ENCODE measurements at regions not wholly inside any gene's neighbourhood (a gene's known extent, or its start where the extent isn't known, plus 50 kb on each side); places are given as distances from the start of the nearest gene placed in this dataset.
A peak's percentile ranks its signal among the peaks of the same experiment; 100 is the strongest.

- no peak for TF ChIP-seq CTCF (conservative IDR thresholded peaks at IDR 0.05; ENCODE audit: control insufficient read depth, insufficient read depth, low read depth, low read length)
- no peak for DNase-seq (ENCODE audit: low read depth)
- no peak overlapping the region for H3K4me3 ChIP-seq (ENCODE audit: control insufficient read depth, low read depth, low read length)
Observed at GRCh38 chr4:125262502-125262901, 52.3 kb upstream of the FAT4 start.

GRCh38 chr4:125262079-125262478, 52.7 kb upstream of the FAT4 start:
- DNase-seq (ENCODE audit: low read depth), result no peak
- TF ChIP-seq CTCF (conservative IDR thresholded peaks at IDR 0.05; ENCODE audit: control insufficient read depth, insufficient read depth, low read depth, low read length), result no peak
- no peak overlapping the region for H3K4me3 ChIP-seq (ENCODE audit: control insufficient read depth, low read depth, low read length)

DNA sequence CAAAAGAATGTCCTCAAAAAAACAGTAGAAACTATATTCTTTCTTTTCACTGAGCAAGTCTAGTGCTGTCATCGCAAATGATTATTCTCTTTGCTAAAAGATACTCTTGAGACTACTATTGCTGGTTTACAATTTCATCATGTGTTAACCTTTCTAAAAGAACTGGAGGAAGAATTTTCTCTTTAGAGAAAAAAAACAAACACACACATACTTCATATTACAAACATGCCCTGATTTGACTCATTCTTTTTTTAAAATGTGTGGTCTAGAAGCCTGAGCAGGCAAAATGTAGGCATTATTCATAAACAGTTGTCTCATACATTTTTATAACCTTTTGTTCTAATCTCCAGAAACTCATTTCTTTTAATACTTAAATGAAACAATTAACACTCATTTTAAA, 60.6 kb upstream of the FAT4 start:
- DNase-seq (ENCODE audit: low read depth), result peak; percentile 51
- no peak for TF ChIP-seq CTCF (conservative IDR thresholded peaks at IDR 0.05; ENCODE audit: control insufficient read depth, insufficient read depth, low read depth, low read length)
- no peak overlapping the region for H3K4me3 ChIP-seq (ENCODE audit: control insufficient read depth, low read depth, low read length)

DNA sequence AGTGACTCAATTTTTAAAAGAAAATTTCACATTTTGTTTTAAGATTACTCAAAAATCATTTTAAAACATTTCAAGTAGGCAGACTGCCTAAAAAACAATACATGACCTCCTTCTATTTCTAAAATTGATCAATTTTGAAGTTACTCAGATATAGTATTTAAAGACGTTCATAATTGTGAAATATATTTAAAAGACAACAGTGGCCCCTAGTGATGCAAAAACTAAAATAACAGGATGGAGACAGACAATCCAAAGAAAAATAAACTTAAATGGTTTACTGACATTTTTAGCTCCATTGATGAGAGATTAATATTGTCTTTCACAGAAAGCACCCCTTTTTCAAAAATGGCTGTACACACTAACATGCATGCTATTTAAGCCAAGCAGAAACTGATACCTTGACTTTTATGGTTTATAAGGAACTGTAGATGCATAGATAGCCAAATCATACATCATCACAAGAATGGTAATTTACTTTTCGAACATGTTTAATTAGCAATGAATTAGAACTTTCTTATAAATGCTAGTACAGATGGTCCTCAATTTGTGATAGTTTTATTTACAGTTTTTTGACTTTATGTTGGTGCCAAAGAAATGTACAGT, 69.8 kb upstream of the FAT4 start:
- TF ChIP-seq CTCF (conservative IDR thresholded peaks at IDR 0.05; ENCODE audit: control insufficient read depth, insufficient read depth, low read depth, low read length), result peak; percentile 39
- H3K4me3 ChIP-seq (ENCODE audit: control insufficient read depth, low read depth, low read length), result no peak overlapping the region
- DNase-seq (ENCODE audit: low read depth), result peak; percentile 43

DNA sequence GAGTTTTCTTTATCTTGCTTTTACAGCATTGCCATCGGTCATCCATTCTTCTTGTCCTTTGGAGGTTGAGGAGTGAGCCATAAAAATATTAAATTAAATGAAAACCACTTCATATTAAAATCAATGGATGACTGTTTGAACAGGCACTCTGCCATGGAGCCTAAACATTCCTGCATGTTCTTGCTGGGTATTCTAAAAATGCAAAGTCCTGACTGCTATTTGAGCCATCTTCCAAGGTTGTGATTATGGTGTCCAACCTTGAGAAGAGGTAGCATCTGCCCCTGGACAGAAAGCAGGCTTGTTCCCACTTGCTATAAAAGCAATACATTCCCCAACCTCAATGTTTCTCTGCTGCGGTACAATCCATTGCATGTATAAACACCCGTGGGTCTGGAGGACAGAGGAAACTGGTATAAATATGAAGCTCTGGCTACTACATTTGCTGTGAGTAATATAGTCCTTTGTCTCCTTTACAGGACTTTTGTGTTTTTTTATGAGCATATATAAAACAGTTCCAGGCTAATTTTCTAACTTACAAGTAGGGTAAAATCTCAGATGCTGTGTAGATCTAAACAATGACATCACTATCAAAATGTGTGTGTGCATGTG, 70.9 kb upstream of the FAT4 start:
- no peak for TF ChIP-seq CTCF (conservative IDR thresholded peaks at IDR 0.05; ENCODE audit: control insufficient read depth, insufficient read depth, low read depth, low read length)
- DNase-seq (ENCODE audit: low read depth), result no peak
- no peak overlapping the region for H3K4me3 ChIP-seq (ENCODE audit: control insufficient read depth, low read depth, low read length)

DNA sequence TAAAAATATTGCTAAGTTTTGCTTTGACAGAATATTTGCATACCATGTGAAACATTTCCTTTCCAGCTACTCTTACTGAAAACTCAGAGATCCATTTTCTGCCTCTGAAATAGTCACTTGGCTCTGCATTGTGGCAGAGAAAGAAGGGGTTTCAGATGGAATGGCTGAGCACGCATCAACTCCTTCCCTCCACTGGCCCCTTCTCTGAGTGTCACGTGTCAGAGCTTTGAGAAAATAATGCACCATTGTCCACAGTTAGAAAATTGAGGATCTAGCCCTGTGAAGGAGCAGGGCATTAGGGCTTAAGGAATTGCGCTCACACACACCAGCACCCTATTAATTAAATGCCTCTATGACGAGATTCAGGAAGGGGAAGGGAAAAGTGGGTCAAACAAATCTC, 78.8 kb upstream of the FAT4 start:
- no peak for TF ChIP-seq CTCF (conservative IDR thresholded peaks at IDR 0.05; ENCODE audit: control insufficient read depth, insufficient read depth, low read depth, low read length)
- H3K4me3 ChIP-seq (ENCODE audit: control insufficient read depth, low read depth, low read length), result no peak overlapping the region
- DNase-seq (ENCODE audit: low read depth), result no peak
